ENCODE measurements at regions not wholly inside any gene's neighbourhood (a gene's known extent, or its start where the extent isn't known, plus 50 kb on each side); places are given as distances from the start of the nearest gene placed in this dataset.

GRCh38 chr6:134817448-134817847, 132.5 kb downstream of the ALDH8A1 start:
- TF ChIP-seq, protein P1, sequence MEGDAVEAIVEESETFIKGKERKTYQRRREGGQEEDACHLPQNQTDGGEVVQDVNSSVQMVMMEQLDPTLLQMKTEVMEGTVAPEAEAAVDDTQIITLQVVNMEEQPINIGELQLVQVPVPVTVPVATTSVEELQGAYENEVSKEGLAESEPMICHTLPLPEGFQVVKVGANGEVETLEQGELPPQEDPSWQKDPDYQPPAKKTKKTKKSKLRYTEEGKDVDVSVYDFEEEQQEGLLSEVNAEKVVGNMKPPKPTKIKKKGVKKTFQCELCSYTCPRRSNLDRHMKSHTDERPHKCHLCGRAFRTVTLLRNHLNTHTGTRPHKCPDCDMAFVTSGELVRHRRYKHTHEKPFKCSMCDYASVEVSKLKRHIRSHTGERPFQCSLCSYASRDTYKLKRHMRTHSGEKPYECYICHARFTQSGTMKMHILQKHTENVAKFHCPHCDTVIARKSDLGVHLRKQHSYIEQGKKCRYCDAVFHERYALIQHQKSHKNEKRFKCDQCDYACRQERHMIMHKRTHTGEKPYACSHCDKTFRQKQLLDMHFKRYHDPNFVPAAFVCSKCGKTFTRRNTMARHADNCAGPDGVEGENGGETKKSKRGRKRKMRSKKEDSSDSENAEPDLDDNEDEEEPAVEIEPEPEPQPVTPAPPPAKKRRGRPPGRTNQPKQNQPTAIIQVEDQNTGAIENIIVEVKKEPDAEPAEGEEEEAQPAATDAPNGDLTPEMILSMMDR (conservative IDR thresholded peaks at IDR 0.05; ENCODE audit: control insufficient read depth, insufficient read depth, low read depth, low read length) = no peak
- H3K4me3 ChIP-seq (ENCODE audit: control insufficient read depth, low read depth, low read length) = no peak overlapping the region
- DNase-seq (ENCODE audit: low read depth) = no peak

GRCh38 chr6:134816780-134817179, 133.1 kb downstream of the ALDH8A1 start:
- peak; percentile 92 for DNase-seq (ENCODE audit: low read depth)
- no peak overlapping the region for H3K4me3 ChIP-seq (ENCODE audit: control insufficient read depth, low read depth, low read length)

GRCh38 chr6:134816300-134816699, 133.6 kb downstream of the ALDH8A1 start:
- peak; percentile 38 for DNase-seq (ENCODE audit: low read depth)
- TF ChIP-seq, protein P1 (conservative IDR thresholded peaks at IDR 0.05; ENCODE audit: control insufficient read depth, insufficient read depth, low read depth, low read length) = no peak

More at GRCh38 chr6:134816780-134817179, 133.1 kb downstream of the ALDH8A1 start:
- TF ChIP-seq, protein P1 (conservative IDR thresholded peaks at IDR 0.05; ENCODE audit: control insufficient read depth, insufficient read depth, low read depth, low read length) = no peak

GRCh38 chr6:134814076-134814695, 135.7 kb downstream of the ALDH8A1 start:
- TF ChIP-seq, protein P1 (conservative IDR thresholded peaks at IDR 0.05; ENCODE audit: control insufficient read depth, insufficient read depth, low read depth, low read length) = no peak
- DNase-seq (ENCODE audit: low read depth) = peak; percentile 70
- no peak overlapping the region for H3K4me3 ChIP-seq (ENCODE audit: control insufficient read depth, low read depth, low read length)

More at GRCh38 chr6:134816300-134816699, 133.6 kb downstream of the ALDH8A1 start:
- H3K4me3 ChIP-seq (ENCODE audit: control insufficient read depth, low read depth, low read length) = no peak overlapping the region

DNA sequence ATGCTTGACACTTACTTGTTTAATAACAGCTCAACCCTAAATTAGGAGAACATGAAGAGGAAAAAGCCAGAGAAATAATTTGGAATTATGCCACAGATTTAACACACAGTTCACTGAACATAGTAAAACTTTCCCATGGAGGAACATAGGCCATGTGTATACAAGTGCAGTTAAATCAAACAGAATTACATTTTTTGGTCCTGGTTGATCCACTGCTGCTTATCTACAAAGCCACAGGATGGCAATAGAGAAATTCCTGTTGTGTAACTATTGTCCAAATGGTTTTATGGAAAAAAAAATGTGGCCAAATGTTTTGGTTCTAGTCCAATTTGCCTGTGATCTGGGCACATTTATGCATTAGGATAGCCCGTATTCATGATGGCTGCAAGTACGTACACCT, 136.8 kb downstream of the ALDH8A1 start:
- no peak for DNase-seq (ENCODE audit: low read depth)
- TF ChIP-seq, protein P1 (conservative IDR thresholded peaks at IDR 0.05; ENCODE audit: control insufficient read depth, insufficient read depth, low read depth, low read length) = no peak
- H3K4me3 ChIP-seq (ENCODE audit: control insufficient read depth, low read depth, low read length) = no peak overlapping the region

- H3K4me3 ChIP-seq (ENCODE audit: control insufficient read depth, low read depth, low read length) = no peak overlapping the region
- TF ChIP-seq, protein P1 (conservative IDR thresholded peaks at IDR 0.05; ENCODE audit: control insufficient read depth, insufficient read depth, low read depth, low read length) = no peak
- peak; percentile 59 for DNase-seq (ENCODE audit: low read depth)
Measured at GRCh38 chr6:134810402-134810801, 139.5 kb downstream of the ALDH8A1 start.

All from fibroblast of mammary gland (primary cell).